Neural progenitor cell (in vitro differentiated cells): ENCODE measurements at regions not wholly inside any gene's neighbourhood (a gene's known extent, or its start where the extent isn't known, plus 50 kb on each side); places are given as distances from the start of the nearest gene placed in this dataset.

Source experiments
- DNase-seq: peaks from one replicate; pipeline ENCODE4 v3.0.0-alpha.2; 2016; ENCODE audit warnings: low spot score
- H2AFZ ChIP-seq: fragments of 200-600 bp; sonication (generic); replicated peaks from 2 replicates; pipeline ENCODE4 v1.6.1; 2016; ENCODE audit warnings: antibody characterized with exemption
- H3F3A ChIP-seq: fragments of 200-600 bp; sonication (generic); 2 replicates; pipeline ENCODE4 v1.6.1; 2016; ENCODE audit warnings: antibody characterized with exemption, low read depth
- H3K27ac ChIP-seq: fragments of 200-600 bp; sonication (generic); 2 replicates; pipeline ENCODE4 v1.5.1; 2016; ENCODE audit warnings: mild to moderate bottlenecking
- H3K27me3 ChIP-seq: fragments of 200-600 bp; sonication (generic); 2 replicates; pipeline ENCODE4 v1.6.1; 2016; ENCODE audit warnings: mild to moderate bottlenecking, moderate library complexity
- H3K36me3 ChIP-seq: fragments of 200-600 bp; sonication (generic); 2 replicates; pipeline ENCODE4 v1.5.1; 2016
- H3K4me1 ChIP-seq: fragments of 200-600 bp; sonication (generic); 2 replicates; pipeline ENCODE4 v1.6.1; 2016; ENCODE audit warnings: mixed run types
- H3K4me2 ChIP-seq: fragments of 200-600 bp; sonication (generic); 2 replicates; pipeline ENCODE4 v1.6.1; 2016
- H3K4me3 ChIP-seq: fragments of 200-600 bp; sonication (generic); 2 replicates; pipeline ENCODE4 v1.5.1; 2016
- H3K79me2 ChIP-seq: fragments of 200-600 bp; sonication (generic); 2 replicates; pipeline ENCODE4 v1.6.1; 2016; ENCODE audit warnings: low read depth
- H3K9ac ChIP-seq: fragments of 200-600 bp; sonication (generic); 2 replicates; pipeline ENCODE4 v1.6.1; 2016
- H3K9me3 ChIP-seq: fragments of 200-600 bp; sonication (generic); 2 replicates; pipeline ENCODE4 v1.5.1; 2016; ENCODE audit warnings: low read depth
- H4K20me1 ChIP-seq: fragments of 200-600 bp; sonication (generic); 2 replicates; pipeline ENCODE4 v1.6.1; 2016; ENCODE audit warnings: low read depth
- H3K27ac Mint-ChIP-seq: 3 replicates; pipeline ENCODE4 v1.8.0; 2021; ENCODE audit warnings: mixed read lengths
- H3K27me3 Mint-ChIP-seq: 2 replicates; pipeline ENCODE4 v1.8.0; 2022; ENCODE audit warnings: low read depth, mild to moderate bottlenecking, inconsistent platforms, moderate library complexity, mixed read lengths; ENCODE audit not compliant: insufficient read depth
- H3K36me3 Mint-ChIP-seq: 3 replicates; pipeline ENCODE4 v1.8.0; 2021; ENCODE audit warnings: mixed read lengths
- H3K4me1 Mint-ChIP-seq: 3 replicates; pipeline ENCODE4 v1.8.0; 2021; ENCODE audit warnings: mixed read lengths
- H3K4me3 Mint-ChIP-seq: 3 replicates; pipeline ENCODE4 v1.8.0; 2021; ENCODE audit warnings: mild to moderate bottlenecking, moderate library complexity, mixed read lengths
- H3K9me3 Mint-ChIP-seq: 3 replicates; pipeline ENCODE4 v1.8.0; 2020; ENCODE audit warnings: mixed read lengths
- EZH2 ChIP-seq: fragments of 200-600 bp; sonication (generic); IDR thresholded peaks from 2 replicates; pipeline ENCODE4 v1.6.1; 2017; ENCODE audit warnings: antibody characterized with exemption, mild to moderate bottlenecking, moderate library complexity
- EZH2phosphoT487 ChIP-seq: fragments of 200-600 bp; sonication (generic); IDR thresholded peaks from 2 replicates; pipeline ENCODE4 v1.6.1; 2017; ENCODE audit warnings: antibody characterized with exemption
- TF ChIP-seq, protein P1 (sequence below): fragments of 200-600 bp; sonication (generic); IDR thresholded peaks from 2 replicates; pipeline ENCODE4 v1.5.1; 2017; ENCODE audit warnings: antibody characterized with exemption, mild to moderate bottlenecking

DNA sequence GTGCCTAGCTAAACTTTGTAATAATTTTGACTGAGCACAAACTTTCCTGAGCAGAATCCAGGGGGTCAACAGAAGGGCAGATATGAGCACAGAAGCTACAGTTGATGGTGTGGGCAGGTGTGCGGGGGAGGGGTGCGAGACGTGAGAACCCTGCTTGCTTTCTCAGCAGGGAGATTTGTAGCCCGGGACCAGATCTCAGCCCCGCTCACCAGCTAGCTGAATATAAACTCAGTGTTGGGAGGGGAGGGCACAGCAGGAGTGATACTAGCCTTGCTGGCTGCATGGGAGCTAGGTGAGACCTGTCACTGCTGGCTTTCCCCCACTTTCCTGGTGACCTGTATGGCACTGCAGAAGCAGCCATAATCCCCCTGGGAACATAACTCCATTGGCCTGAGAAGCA lies 83.4 kb downstream of the CLDN1 start:
- TF ChIP-seq EZH2phosphoT487, result no peak
- Histone ChIP-seq H3K9me3 (no peaks in the 10 kb centered on the region), H3K27ac (no peak overlapping the region), H3F3A (no peaks in the 10 kb centered on the region), H3K36me3 (no peaks in the 10 kb centered on the region), H3K4me1 (no peaks in the 10 kb centered on the region), H2AFZ (peak overlapping the region; percentile 23), H3K4me3 (no peak overlapping the region), H4K20me1 (no peaks in the 10 kb centered on the region), H3K9ac (no peak overlapping the region), H3K79me2 (no peaks in the 10 kb centered on the region), H3K4me2 (no peak overlapping the region), H3K27me3 (no peaks in the 10 kb centered on the region)
- H3K27ac Mint-ChIP-seq, result no peak overlapping the region
- no peak for DNase-seq
- peaks cover 2% of the 10 kb centered on the region for H3K36me3 Mint-ChIP-seq
- peaks cover 43% of the 10 kb centered on the region for H3K9me3 Mint-ChIP-seq
- peaks cover 2% of the 10 kb centered on the region for H3K27me3 Mint-ChIP-seq
- H3K4me3 Mint-ChIP-seq, result no peak overlapping the region
- H3K4me1 Mint-ChIP-seq, result no peaks in the 10 kb centered on the region

DNA sequence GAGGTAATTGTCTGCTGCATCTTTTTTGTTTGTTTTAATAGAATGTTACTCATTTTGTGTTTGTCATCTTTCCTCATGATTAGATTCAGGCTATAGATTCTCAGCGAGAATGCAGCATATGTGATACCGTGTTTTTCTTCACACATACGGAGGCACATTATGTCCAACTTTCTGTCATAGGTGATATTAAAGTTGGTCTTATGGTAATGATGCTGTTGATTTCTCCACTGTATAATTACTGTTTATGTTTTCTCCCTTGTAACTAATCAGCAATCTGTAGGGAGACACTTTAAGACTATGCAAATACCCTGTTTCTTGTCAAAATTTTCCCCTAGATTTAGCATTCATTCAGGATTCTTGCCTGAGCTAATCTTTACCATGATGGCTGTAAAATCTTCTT lies 87.6 kb downstream of the CLDN1 start:
- TF ChIP-seq, protein P1, sequence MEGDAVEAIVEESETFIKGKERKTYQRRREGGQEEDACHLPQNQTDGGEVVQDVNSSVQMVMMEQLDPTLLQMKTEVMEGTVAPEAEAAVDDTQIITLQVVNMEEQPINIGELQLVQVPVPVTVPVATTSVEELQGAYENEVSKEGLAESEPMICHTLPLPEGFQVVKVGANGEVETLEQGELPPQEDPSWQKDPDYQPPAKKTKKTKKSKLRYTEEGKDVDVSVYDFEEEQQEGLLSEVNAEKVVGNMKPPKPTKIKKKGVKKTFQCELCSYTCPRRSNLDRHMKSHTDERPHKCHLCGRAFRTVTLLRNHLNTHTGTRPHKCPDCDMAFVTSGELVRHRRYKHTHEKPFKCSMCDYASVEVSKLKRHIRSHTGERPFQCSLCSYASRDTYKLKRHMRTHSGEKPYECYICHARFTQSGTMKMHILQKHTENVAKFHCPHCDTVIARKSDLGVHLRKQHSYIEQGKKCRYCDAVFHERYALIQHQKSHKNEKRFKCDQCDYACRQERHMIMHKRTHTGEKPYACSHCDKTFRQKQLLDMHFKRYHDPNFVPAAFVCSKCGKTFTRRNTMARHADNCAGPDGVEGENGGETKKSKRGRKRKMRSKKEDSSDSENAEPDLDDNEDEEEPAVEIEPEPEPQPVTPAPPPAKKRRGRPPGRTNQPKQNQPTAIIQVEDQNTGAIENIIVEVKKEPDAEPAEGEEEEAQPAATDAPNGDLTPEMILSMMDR, result no peak
- no peak for TF ChIP-seq EZH2phosphoT487
- no peak for TF ChIP-seq EZH2
- Histone ChIP-seq H3K79me2 (no peaks in the 10 kb centered on the region), H3K27me3 (no peaks in the 10 kb centered on the region), H3K27ac (no peak overlapping the region), H3K9ac (no peak overlapping the region), H3K9me3 (no peaks in the 10 kb centered on the region), H3F3A (no peaks in the 10 kb centered on the region), H2AFZ (no peak overlapping the region), H4K20me1 (no peaks in the 10 kb centered on the region), H3K4me1 (no peaks in the 10 kb centered on the region), H3K4me2 (no peak overlapping the region), H3K36me3 (no peaks in the 10 kb centered on the region), H3K4me3 (no peak overlapping the region)
- Mint-ChIP-seq H3K27me3 (peaks cover 4% of the 10 kb centered on the region), H3K4me1 (no peaks in the 10 kb centered on the region), H3K4me3 (no peak overlapping the region), H3K36me3 (no peaks in the 10 kb centered on the region), H3K9me3 (peaks cover 11% of the 10 kb centered on the region), H3K27ac (no peak overlapping the region)
- no peak for DNase-seq

DNA sequence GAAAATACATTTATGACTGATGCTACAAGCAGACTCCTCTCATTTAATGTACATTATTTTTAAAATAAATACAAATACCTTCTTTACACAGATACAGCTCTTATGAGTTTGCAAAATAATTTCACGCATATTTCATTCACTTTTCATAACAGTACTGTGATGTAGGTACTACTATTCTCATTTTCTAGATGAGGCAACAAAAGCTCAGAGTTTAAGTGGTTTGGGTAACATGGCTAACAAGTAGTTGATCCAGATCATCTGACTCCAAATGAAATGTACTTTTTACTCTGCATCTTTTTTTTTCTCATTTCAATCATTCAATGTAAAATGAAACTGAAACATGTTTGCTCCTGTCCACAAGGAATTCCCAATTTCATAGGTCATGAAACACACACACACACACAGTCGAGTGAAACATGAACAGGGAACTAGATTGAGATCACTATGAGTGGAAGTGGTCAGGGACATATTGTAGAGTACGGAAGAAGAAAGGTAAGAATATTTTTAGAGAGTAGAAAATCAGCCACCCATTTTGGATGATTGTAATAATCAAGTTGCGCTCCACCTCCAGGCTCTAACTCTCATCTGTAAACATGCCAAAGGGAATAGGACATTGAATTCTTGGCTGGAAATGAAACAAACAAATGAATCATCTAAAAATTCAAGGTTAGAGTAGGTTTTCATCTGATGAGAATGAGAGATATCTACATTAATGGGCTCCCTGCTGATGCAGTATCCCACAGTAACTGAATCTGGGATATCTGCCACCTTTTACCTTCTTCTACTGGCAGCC lies 92.4 kb downstream of the CLDN1 start:
- Histone ChIP-seq H3K4me3 (no peak overlapping the region), H3F3A (no peaks in the 10 kb centered on the region), H3K9ac (no peak overlapping the region), H3K79me2 (no peaks in the 10 kb centered on the region), H3K4me2 (no peak overlapping the region), H4K20me1 (no peaks in the 10 kb centered on the region), H3K36me3 (no peaks in the 10 kb centered on the region), H3K4me1 (no peaks in the 10 kb centered on the region), H3K27ac (no peak overlapping the region), H3K27me3 (no peaks in the 10 kb centered on the region), H3K9me3 (no peaks in the 10 kb centered on the region), H2AFZ (no peak overlapping the region)
- Mint-ChIP-seq H3K27ac (no peak overlapping the region), H3K4me1 (peaks cover 4% of the 10 kb centered on the region), H3K9me3 (no peaks in the 10 kb centered on the region), H3K36me3 (no peaks in the 10 kb centered on the region), H3K4me3 (no peak overlapping the region), H3K27me3 (peaks cover 2% of the 10 kb centered on the region)
- TF ChIP-seq, protein P1, result no peak
- TF ChIP-seq EZH2 (no peak), EZH2phosphoT487 (no peak)
- DNase-seq, result no peak

DNA sequence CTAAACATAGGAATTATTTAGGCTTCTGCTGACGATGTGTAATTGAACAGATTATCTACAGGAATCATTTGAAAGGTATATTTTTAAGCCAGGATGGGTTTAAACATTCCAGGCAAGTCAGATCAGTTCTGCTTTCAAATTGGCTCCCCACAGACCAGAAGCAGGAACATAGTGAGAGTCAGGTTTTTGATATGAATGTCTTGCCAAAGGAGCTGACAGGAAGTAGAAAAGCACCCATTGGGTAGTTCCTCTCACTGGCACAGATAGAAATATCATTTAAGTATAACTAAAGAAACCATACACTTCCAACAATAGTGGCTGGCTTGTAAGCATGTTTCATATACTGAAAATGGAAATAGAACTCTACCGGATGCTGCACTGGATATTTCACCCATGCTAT lies 95.2 kb downstream of the CLDN1 start:
- H3K27ac Mint-ChIP-seq, result no peak overlapping the region
- Histone ChIP-seq H2AFZ (no peak overlapping the region), H3K36me3 (no peaks in the 10 kb centered on the region), H3K4me1 (no peaks in the 10 kb centered on the region), H4K20me1 (no peaks in the 10 kb centered on the region), H3K27me3 (no peaks in the 10 kb centered on the region), H3K4me3 (no peak overlapping the region), H3F3A (no peaks in the 10 kb centered on the region), H3K9me3 (no peaks in the 10 kb centered on the region), H3K9ac (no peak overlapping the region), H3K27ac (no peak overlapping the region), H3K79me2 (no peaks in the 10 kb centered on the region), H3K4me2 (no peak overlapping the region)
- peaks cover 3% of the 10 kb centered on the region for H3K27me3 Mint-ChIP-seq
- DNase-seq, result no peak
- peaks cover 4% of the 10 kb centered on the region for H3K4me1 Mint-ChIP-seq
- no peak overlapping the region for H3K4me3 Mint-ChIP-seq
- no peaks in the 10 kb centered on the region for H3K9me3 Mint-ChIP-seq
- H3K36me3 Mint-ChIP-seq, result no peaks in the 10 kb centered on the region
- TF ChIP-seq, protein P1, result no peak
- TF ChIP-seq EZH2phosphoT487 (no peak), EZH2 (no peak)
